ENCODE measurements at regions not wholly inside any gene's neighbourhood (a gene's known extent, or its start where the extent isn't known, plus 50 kb on each side); places are given as distances from the start of the nearest gene placed in this dataset.

GRCh38 chr17:53891726-53892125, 69.0 kb downstream of the KIF2B start:
- DNase-seq = no peak
- H3K4me1 ChIP-seq = no peaks in the 10 kb centered on the region
- H3K9me3 ChIP-seq (replicated peaks) = no peaks in the 10 kb centered on the region
- H3K36me3 ChIP-seq = no peaks in the 10 kb centered on the region
- H3K27ac ChIP-seq = no peak overlapping the region
- no peak overlapping the region for H3K4me3 ChIP-seq
- no peaks in the 10 kb centered on the region for H3K27me3 ChIP-seq

GRCh38 chr17:53892222-53892621, 69.5 kb downstream of the KIF2B start:
- no peak for DNase-seq
- H3K9me3 ChIP-seq (replicated peaks) = no peaks in the 10 kb centered on the region
- H3K4me1 ChIP-seq = no peaks in the 10 kb centered on the region
- H3K27ac ChIP-seq = no peak overlapping the region
- H3K27me3 ChIP-seq = no peaks in the 10 kb centered on the region
- no peak overlapping the region for H3K4me3 ChIP-seq
- no peaks in the 10 kb centered on the region for H3K36me3 ChIP-seq

GRCh38 chr17:53894591-53894990, 71.9 kb downstream of the KIF2B start:
- Histone ChIP-seq H3K4me1 (no peaks in the 10 kb centered on the region), H3K9me3 (replicated peaks) (no peaks in the 10 kb centered on the region), H3K4me3 (no peak overlapping the region), H3K27me3 (no peaks in the 10 kb centered on the region), H3K27ac (no peak overlapping the region), H3K36me3 (no peaks in the 10 kb centered on the region)
- DNase-seq = no peak

- H3K4me3 ChIP-seq = no peak overlapping the region
- H3K36me3 ChIP-seq = no peaks in the 10 kb centered on the region
- DNase-seq = no peak
- no peaks in the 10 kb centered on the region for H3K4me1 ChIP-seq
- H3K27me3 ChIP-seq = no peaks in the 10 kb centered on the region
- H3K27ac ChIP-seq = no peak overlapping the region
- H3K9me3 ChIP-seq (replicated peaks) = no peaks in the 10 kb centered on the region
These were observed 73.3 kb downstream of the KIF2B start for GRCh38 chr17:53896047-53896446.

- no peaks in the 10 kb centered on the region for H3K9me3 ChIP-seq (replicated peaks)
- H3K27ac ChIP-seq = no peak overlapping the region
- no peaks in the 10 kb centered on the region for H3K4me1 ChIP-seq
- no peak for DNase-seq
- no peak overlapping the region for H3K4me3 ChIP-seq
- no peaks in the 10 kb centered on the region for H3K27me3 ChIP-seq
- no peaks in the 10 kb centered on the region for H3K36me3 ChIP-seq
These were observed 78.2 kb downstream of the KIF2B start for GRCh38 chr17:53900951-53901350.

GRCh38 chr17:53907435-53907834, 84.7 kb downstream of the KIF2B start:
- H3K27me3 ChIP-seq = no peaks in the 10 kb centered on the region
- H3K9me3 ChIP-seq (replicated peaks) = no peaks in the 10 kb centered on the region
- H3K27ac ChIP-seq = no peak overlapping the region
- no peak for DNase-seq
- no peak overlapping the region for H3K4me3 ChIP-seq
- H3K36me3 ChIP-seq = no peaks in the 10 kb centered on the region
- H3K4me1 ChIP-seq = no peaks in the 10 kb centered on the region

- Histone ChIP-seq H3K27ac (no peak overlapping the region), H3K27me3 (no peaks in the 10 kb centered on the region), H3K4me1 (no peaks in the 10 kb centered on the region), H3K9me3 (replicated peaks) (no peaks in the 10 kb centered on the region), H3K36me3 (no peaks in the 10 kb centered on the region), H3K4me3 (no peak overlapping the region)
- DNase-seq = no peak
These were observed 87.1 kb downstream of the KIF2B start for GRCh38 chr17:53909802-53910201.

GRCh38 chr17:53912117-53912516, 89.4 kb downstream of the KIF2B start:
- no peak for DNase-seq
- Histone ChIP-seq H3K36me3 (no peaks in the 10 kb centered on the region), H3K9me3 (replicated peaks) (no peaks in the 10 kb centered on the region), H3K4me3 (no peak overlapping the region), H3K27ac (no peak overlapping the region), H3K27me3 (no peaks in the 10 kb centered on the region), H3K4me1 (no peaks in the 10 kb centered on the region)

GRCh38 chr17:53919356-53919755, 96.6 kb downstream of the KIF2B start:
- Histone ChIP-seq H3K27ac (no peak overlapping the region), H3K27me3 (no peaks in the 10 kb centered on the region), H3K4me1 (no peaks in the 10 kb centered on the region), H3K36me3 (no peaks in the 10 kb centered on the region), H3K4me3 (no peak overlapping the region), H3K9me3 (replicated peaks) (no peaks in the 10 kb centered on the region)
- no peak for DNase-seq

- Histone ChIP-seq H3K27ac (no peak overlapping the region), H3K9me3 (replicated peaks) (no peaks in the 10 kb centered on the region), H3K36me3 (no peaks in the 10 kb centered on the region), H3K4me3 (no peak overlapping the region), H3K4me1 (no peaks in the 10 kb centered on the region), H3K27me3 (no peaks in the 10 kb centered on the region)
- no peak for DNase-seq
These were observed 102.1 kb downstream of the KIF2B start for GRCh38 chr17:53924530-53925455.

- no peaks in the 10 kb centered on the region for H3K9me3 ChIP-seq (replicated peaks)
- H3K4me3 ChIP-seq = no peak overlapping the region
- H3K4me1 ChIP-seq = no peaks in the 10 kb centered on the region
- no peaks in the 10 kb centered on the region for H3K36me3 ChIP-seq
- no peaks in the 10 kb centered on the region for H3K27me3 ChIP-seq
- no peak for DNase-seq
- no peak overlapping the region for H3K27ac ChIP-seq
These were observed 109.7 kb downstream of the KIF2B start for GRCh38 chr17:53932386-53932785.

GRCh38 chr17:53934931-53935330, 112.2 kb downstream of the KIF2B start:
- no peaks in the 10 kb centered on the region for H3K27me3 ChIP-seq
- no peaks in the 10 kb centered on the region for H3K4me1 ChIP-seq
- H3K4me3 ChIP-seq = no peak overlapping the region
- no peak for DNase-seq
- H3K36me3 ChIP-seq = no peaks in the 10 kb centered on the region
- H3K27ac ChIP-seq = no peak overlapping the region
- H3K9me3 ChIP-seq (replicated peaks) = no peaks in the 10 kb centered on the region

- Histone ChIP-seq H3K4me1 (no peaks in the 10 kb centered on the region), H3K27me3 (no peaks in the 10 kb centered on the region), H3K27ac (no peak overlapping the region), H3K9me3 (replicated peaks) (no peaks in the 10 kb centered on the region), H3K36me3 (no peaks in the 10 kb centered on the region), H3K4me3 (no peak overlapping the region)
- DNase-seq = no peak
These were observed 118.5 kb downstream of the KIF2B start for GRCh38 chr17:53941231-53941630.

- no peaks in the 10 kb centered on the region for H3K9me3 ChIP-seq (replicated peaks)
- no peaks in the 10 kb centered on the region for H3K36me3 ChIP-seq
- no peak for DNase-seq
- H3K4me3 ChIP-seq = no peak overlapping the region
- H3K27ac ChIP-seq = no peak overlapping the region
- no peaks in the 10 kb centered on the region for H3K27me3 ChIP-seq
- no peaks in the 10 kb centered on the region for H3K4me1 ChIP-seq
These were observed 119.7 kb downstream of the KIF2B start for GRCh38 chr17:53942436-53942835.

- Histone ChIP-seq H3K27me3 (no peaks in the 10 kb centered on the region), H3K4me1 (no peaks in the 10 kb centered on the region), H3K4me3 (no peak overlapping the region), H3K27ac (no peak overlapping the region), H3K9me3 (replicated peaks) (no peaks in the 10 kb centered on the region), H3K36me3 (no peaks in the 10 kb centered on the region)
- no peak for DNase-seq
These were observed 120.2 kb downstream of the KIF2B start for GRCh38 chr17:53942898-53943297.

GRCh38 chr17:53948323-53948722, 125.6 kb downstream of the KIF2B start:
- no peak overlapping the region for H3K4me3 ChIP-seq
- H3K4me1 ChIP-seq = no peaks in the 10 kb centered on the region
- H3K27ac ChIP-seq = no peak overlapping the region
- no peaks in the 10 kb centered on the region for H3K9me3 ChIP-seq (replicated peaks)
- H3K36me3 ChIP-seq = no peaks in the 10 kb centered on the region
- H3K27me3 ChIP-seq = no peaks in the 10 kb centered on the region
- no peak for DNase-seq
